CD4-positive, alpha-beta T cell treated with Interleukin-10 for 1 hour (primary cell): ENCODE measurements at regions not wholly inside any gene's neighbourhood (a gene's known extent, or its start where the extent isn't known, plus 50 kb on each side); places are given as distances from the start of the nearest gene placed in this dataset.
"Not testable (repeated sequence)": the region's sequence is repeated elsewhere in the genome, so short reads cannot be mapped to it uniquely, and the experiment has no call there.

Source experiments
- DNase-seq: peaks from one replicate; pipeline ENCODE4 v3.0.0-alpha.2; 2020

DNA sequence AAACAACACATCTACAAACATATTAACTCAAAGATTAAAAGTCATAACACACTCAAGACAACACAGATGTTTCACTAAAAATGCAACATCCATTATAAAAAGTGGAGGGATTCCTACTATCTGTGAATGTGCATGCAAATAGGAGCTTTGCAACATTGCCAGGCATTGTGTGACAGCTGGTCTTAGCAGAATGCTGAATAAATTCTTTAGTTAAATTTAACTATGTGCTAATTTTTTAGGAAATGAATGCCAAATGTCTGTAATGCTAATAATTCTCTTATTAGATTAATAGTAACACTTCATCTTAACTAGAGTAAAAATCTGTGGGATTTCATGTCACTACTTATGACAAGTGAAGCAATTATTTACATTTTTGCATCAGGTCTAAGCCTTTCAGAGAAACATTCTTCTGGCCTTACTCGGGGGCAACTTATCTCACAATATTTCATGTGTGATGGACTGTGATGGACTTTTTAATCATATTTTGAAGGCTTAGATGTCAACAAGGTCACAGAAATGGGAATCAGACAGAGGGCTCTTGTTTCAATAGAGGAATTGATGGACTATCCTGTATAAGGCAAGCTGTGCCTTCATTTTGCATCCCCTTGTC, 524.6 kb upstream of the KCND2 start:
- no peak for DNase-seq

DNA sequence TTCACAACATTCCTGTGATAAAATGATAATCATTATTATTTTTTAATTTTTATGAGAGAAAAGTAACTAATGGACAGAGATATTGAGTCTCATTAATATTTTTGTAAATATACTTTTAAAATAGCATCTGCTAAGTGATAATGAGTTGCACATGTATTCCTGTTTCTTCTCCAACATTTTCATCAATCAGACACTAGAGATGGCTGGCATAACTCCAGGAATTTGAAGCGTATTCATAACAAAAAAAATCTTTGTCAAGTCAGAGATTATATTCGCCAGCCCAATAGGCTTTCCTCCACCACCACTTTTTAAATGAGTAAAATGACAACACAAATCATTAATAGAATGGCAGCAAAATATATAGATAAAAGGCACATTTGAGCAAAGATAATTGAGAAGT, 524.0 kb upstream of the KCND2 start:
- DNase-seq = no peak

GRCh38 chr7:119756687-119757086, 516.3 kb upstream of the KCND2 start:
- no peak for DNase-seq

DNA sequence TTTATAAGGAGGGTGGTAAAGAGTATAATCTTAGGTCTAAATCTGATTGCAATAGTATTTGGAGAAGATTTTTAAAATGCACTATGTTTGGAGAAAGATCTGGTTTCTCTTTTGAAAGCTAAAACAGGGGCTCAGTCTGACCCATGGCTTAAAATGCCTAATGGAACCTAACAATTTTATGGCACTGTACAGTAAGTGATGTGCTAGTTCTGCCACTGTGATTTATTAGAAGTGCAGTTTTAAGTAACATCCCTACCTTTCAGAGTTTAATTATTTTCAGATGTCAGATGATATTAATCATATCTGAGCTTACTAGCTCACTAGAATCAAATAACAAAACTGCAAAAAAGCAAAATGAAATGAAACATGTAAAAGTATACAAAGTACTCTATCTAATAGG, 514.7 kb upstream of the KCND2 start:
- DNase-seq = no peak

DNA sequence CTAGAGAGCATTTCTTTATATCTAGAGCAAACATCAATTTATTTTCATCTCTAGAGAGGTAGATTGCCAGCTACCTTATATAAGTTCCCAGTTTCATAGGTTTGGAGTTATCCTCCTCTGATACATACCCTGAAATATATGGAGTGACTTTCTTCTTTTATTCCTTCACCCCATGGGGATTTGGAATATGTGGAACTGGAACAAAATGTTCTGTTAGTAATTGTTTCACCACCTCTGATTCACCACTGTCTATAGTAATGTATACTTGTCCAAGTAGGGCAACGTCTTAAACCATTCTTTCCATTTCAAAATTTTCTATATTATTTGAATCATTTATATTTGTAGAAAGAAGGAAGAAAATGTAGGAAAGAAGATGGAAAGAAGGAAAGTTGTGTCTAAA, 511.2 kb upstream of the KCND2 start:
- no peak for DNase-seq

GRCh38 chr7:119782286-119782685, 490.7 kb upstream of the KCND2 start:
- no peak for DNase-seq

- DNase-seq = no peak
Measured at GRCh38 chr7:119783799-119784198, 489.2 kb upstream of the KCND2 start.

- no peak for DNase-seq
Measured at GRCh38 chr7:119802147-119802546, 470.8 kb upstream of the KCND2 start.

DNA sequence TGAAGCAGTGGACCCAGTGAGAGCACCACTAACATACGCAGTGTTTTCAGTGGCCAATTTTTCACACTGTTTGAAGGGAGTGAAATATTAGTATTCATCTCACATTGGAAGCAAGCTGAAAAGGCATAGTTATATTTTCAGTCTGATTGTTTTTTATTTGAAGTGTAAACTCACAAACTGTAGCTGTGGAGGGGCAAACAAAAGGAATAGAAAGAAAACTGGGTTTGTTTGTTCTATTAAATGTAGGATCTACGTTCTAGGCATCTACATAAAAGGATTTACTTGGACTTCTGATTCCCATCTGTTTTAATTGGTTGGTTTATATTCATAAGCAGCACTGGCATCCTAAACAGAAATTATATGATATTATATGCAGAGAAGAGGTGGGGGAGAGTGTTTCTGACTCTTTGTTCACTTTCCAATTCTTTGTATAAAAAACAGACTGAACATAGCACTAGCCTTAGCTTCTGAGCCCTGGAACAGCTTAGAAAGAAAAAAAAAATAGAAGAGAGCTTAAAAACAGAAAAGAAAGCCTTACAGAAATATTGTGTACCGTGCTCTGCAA, 447.8 kb upstream of the KCND2 start:
- no peak for DNase-seq

DNA sequence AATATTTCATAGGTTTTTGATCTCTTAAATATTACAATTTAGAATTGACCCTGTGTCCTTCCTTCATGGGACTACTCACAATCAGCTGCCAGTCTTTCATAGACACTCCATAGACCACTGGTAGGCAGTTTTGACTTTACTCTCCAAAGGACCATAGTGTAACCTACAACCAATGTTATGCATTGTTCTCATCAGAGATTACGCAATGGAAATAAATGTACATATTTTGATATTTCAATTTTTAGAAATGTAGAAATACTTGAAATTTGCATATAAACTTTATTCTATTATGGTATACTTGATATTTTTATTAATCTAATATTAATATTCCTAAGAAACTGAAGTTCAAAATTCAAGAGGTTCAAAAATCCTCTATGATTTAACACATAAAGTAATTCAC, 446.4 kb upstream of the KCND2 start:
- no peak for DNase-seq

- no peak for DNase-seq
Measured at GRCh38 chr7:119838444-119838843, 434.5 kb upstream of the KCND2 start.

GRCh38 chr7:119842337-119842736, 430.6 kb upstream of the KCND2 start:
- no peak for DNase-seq

- DNase-seq = no peak
Measured at GRCh38 chr7:119842786-119843185, 430.2 kb upstream of the KCND2 start.

- no peak for DNase-seq
Measured at GRCh38 chr7:119861385-119861784, 411.6 kb upstream of the KCND2 start.

DNA sequence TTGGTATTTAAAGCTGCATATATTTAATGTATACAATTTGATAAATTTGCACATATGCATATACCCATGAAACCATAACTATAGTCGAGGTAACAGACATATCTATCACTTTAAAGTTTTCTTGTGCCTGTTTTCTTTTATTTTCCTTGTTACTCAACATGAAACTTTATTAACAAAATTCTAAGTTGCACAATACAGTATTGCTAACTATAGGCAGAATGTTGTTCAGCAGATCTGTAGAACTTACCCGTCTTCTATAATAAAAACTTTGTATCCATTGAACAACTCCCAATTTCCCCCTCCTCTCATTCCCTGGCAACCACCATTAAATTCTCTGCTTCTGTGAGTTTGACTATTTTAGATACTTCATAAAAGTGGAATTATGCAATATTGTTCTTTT, 404.6 kb upstream of the KCND2 start:
- no peak for DNase-seq

DNA sequence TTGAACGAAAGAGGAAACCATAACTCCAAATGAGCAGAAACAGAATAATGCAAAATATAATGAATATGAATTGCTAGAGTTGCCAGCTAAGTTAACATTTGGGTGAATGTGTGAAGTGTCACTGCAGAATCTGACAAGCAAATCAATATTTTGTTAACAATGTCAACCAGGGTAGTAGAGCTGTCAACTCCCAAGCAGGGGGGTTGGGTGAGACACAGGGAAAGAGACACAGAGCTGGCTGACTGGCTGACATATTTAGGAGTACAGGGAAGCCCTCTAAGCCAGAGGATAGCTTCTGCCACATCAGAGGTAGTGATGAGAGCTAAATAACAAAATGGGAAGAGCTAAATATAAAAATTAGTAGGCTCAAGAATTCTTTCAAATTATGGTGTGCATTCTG, 393.1 kb upstream of the KCND2 start:
- DNase-seq = no peak

DNA sequence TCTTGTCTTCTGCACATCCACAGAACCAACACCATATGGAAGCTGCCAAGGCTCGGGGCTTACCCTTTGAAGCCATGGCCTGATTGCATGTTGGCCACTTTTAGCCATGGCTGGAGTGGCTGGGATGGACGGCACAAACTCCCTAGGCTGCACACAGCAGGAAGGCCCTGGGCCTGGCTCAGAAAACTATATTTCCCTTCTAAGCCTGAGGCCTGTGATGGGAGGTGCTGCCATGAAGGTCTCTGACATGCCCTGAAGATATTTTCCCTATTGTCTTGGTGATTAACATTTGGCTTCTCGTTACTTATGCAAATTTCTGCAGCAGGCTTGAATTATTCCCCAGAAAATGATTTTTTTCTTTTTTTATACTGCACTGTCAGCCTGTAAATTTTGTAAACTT, 387.0 kb upstream of the KCND2 start:
- no peak for DNase-seq

- not testable (repeated sequence) for DNase-seq
Measured at GRCh38 chr7:119886525-119886924, 386.4 kb upstream of the KCND2 start.

DNA sequence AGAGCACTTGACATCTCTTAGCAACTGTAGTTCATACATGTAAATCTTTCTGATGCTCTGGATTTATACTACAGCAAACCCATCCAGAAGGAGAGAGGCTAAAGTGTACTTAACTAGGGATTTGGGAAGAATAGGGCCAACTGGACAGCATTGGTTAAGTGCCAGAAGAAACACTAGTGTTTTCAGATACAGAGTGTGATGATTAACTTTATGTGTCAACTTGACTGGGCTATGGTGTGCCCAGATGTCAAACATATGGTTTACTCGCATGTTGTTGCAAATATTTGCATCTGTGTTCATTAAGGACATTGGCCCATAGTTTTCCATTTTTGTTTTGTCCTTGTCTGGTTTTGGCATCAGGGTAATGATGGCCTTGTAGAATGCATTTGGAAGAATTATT, 384.7 kb upstream of the KCND2 start:
- no peak for DNase-seq

- DNase-seq = no peak
Measured at GRCh38 chr7:119890631-119891030, 382.3 kb upstream of the KCND2 start.

- no peak for DNase-seq
Measured at GRCh38 chr7:119895320-119895719, 377.7 kb upstream of the KCND2 start.

GRCh38 chr7:119896386-119896785, 376.6 kb upstream of the KCND2 start:
- no peak for DNase-seq

- DNase-seq = no peak
Measured at GRCh38 chr7:119900996-119901672, 371.8 kb upstream of the KCND2 start.

DNA sequence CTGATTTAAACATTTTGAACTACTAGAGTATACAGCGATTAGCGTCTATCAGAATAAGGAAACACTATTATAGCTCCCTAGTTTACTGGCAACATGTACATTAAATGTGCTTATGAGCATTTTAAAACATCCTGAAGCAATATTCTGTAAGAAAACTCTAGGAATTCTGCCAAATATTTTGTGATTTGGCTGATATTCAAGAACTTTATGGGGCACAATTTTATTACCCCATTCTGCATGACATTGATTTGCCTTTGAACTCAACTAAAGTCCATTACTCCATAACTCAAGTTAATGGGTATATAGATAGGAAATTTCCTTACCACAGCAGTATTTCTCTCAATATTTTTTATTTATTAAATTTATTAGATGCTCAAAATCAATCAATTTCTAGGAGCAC, 369.9 kb upstream of the KCND2 start:
- DNase-seq = no peak

GRCh38 chr7:119905495-119905894, 367.5 kb upstream of the KCND2 start:
- no peak for DNase-seq
